DOHH2 (cell line): ENCODE measurements at regions not wholly inside any gene's neighbourhood (a gene's known extent, or its start where the extent isn't known, plus 50 kb on each side); places are given as distances from the start of the nearest gene placed in this dataset.

Experiments used
- H3F3A ChIP-seq: fragments of 200-600 bp; sonication (generic), shearing (Covaris generic); 2 replicates; pipeline ENCODE4 v1.6.0; 2016; ENCODE audit warnings: antibody characterized with exemption, mild to moderate bottlenecking; ENCODE audit not compliant: control insufficient read depth, insufficient read depth
- H3K27ac ChIP-seq: fragments of 200-600 bp; sonication (generic); 2 replicates; pipeline ENCODE4 v1.5.1; 2014; ENCODE audit warnings: low read depth, mild to moderate bottlenecking, low read length, moderate library complexity
- H3K27me3 ChIP-seq: fragments of 200-600 bp; sonication (generic); 2 replicates; pipeline ENCODE4 v1.6.1; 2014; ENCODE audit warnings: mild to moderate bottlenecking, low read length, mixed read lengths; ENCODE audit not compliant: control insufficient read depth
- H3K36me3 ChIP-seq: fragments of 200-600 bp; sonication (generic); 2 replicates; pipeline ENCODE4 v1.6.1; 2014; ENCODE audit warnings: mild to moderate bottlenecking, low read length, moderate library complexity, mixed read lengths; ENCODE audit not compliant: control insufficient read depth
- H3K4me1 ChIP-seq: fragments of 200-600 bp; sonication (generic); 2 replicates; pipeline ENCODE4 v1.6.1; 2014; ENCODE audit warnings: mild to moderate bottlenecking, low read length, mixed read lengths; ENCODE audit not compliant: control insufficient read depth
- H3K4me2 ChIP-seq: fragments of 200-600 bp; sonication (generic); 2 replicates; pipeline ENCODE4 v1.6.0; 2014; ENCODE audit warnings: mild to moderate bottlenecking, low read length, moderate library complexity
- H3K4me3 ChIP-seq: fragments of 200-600 bp; sonication (generic); 2 replicates; pipeline ENCODE4 v1.5.1; 2014; ENCODE audit warnings: mild to moderate bottlenecking, low read length, mixed read lengths
- H3K79me2 ChIP-seq: fragments of 200-600 bp; sonication (generic); 2 replicates; pipeline ENCODE4 v1.6.1; 2014; ENCODE audit warnings: mild to moderate bottlenecking, low read length, mixed read lengths; ENCODE audit not compliant: control insufficient read depth
- H3K9me2 ChIP-seq: fragments of 200-600 bp; sonication (generic); replicated peaks from 2 replicates; pipeline ENCODE4 v1.6.1; 2014; ENCODE audit warnings: mild to moderate bottlenecking, low read length, mixed read lengths; ENCODE audit not compliant: control insufficient read depth
- H3K9me3 ChIP-seq: fragments of 200-600 bp; sonication (generic); 2 replicates; pipeline ENCODE4 v1.6.1; 2014; ENCODE audit warnings: antibody characterized with exemption, low read length, mixed read lengths; ENCODE audit not compliant: control insufficient read depth, insufficient read depth
- H4K20me1 ChIP-seq: fragments of 200-600 bp; sonication (generic); 2 replicates; pipeline ENCODE4 v1.6.0; 2014; ENCODE audit warnings: low read depth, mild to moderate bottlenecking, antibody characterized with exemption, low read length, moderate library complexity; ENCODE audit not compliant: control insufficient read depth, insufficient read depth
- EZH2phosphoT487 ChIP-seq: fragments of 200-600 bp; sonication (generic); IDR thresholded peaks from 2 replicates; pipeline ENCODE4 v1.6.1; 2017; ENCODE audit warnings: borderline replicate concordance, mild to moderate bottlenecking, antibody characterized with exemption, low read length, moderate library complexity, mixed read lengths
- TF ChIP-seq, protein P1 (sequence below): fragments of 200-600 bp; sonication (generic); IDR thresholded peaks from one replicate; pipeline ENCODE4 v1.5.1; 2014; ENCODE audit warnings: antibody characterized with exemption, mild to moderate bottlenecking, low read depth, low read length; ENCODE audit not compliant: poor library complexity, severe bottlenecking

DNA sequence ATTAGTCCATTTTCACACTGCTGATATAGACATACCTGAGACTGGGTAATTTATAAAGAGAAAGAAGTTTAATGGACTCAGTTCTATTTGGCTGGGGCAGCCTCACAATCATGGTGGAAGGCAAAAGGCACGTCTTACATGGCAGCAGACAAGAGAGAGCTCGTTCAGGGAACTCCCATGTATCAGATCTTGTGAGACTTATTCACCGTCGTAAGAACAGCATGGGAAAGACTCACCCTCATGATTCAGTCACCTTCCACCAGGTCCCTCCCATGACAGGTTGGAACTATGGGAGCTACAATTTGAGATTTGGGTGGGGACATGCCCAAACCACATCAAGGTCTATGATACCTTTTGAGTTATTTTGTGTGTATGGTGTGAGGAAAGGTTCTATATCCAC lies 66.9 kb downstream of the METRNL start:
- no peak overlapping the region for H3K4me3 ChIP-seq
- no peaks in the 10 kb centered on the region for H3K36me3 ChIP-seq
- H3K9me2 ChIP-seq, result no peaks in the 10 kb centered on the region
- H3K4me1 ChIP-seq, result no peaks in the 10 kb centered on the region
- no peak overlapping the region for H3K27ac ChIP-seq
- TF ChIP-seq, protein P1, sequence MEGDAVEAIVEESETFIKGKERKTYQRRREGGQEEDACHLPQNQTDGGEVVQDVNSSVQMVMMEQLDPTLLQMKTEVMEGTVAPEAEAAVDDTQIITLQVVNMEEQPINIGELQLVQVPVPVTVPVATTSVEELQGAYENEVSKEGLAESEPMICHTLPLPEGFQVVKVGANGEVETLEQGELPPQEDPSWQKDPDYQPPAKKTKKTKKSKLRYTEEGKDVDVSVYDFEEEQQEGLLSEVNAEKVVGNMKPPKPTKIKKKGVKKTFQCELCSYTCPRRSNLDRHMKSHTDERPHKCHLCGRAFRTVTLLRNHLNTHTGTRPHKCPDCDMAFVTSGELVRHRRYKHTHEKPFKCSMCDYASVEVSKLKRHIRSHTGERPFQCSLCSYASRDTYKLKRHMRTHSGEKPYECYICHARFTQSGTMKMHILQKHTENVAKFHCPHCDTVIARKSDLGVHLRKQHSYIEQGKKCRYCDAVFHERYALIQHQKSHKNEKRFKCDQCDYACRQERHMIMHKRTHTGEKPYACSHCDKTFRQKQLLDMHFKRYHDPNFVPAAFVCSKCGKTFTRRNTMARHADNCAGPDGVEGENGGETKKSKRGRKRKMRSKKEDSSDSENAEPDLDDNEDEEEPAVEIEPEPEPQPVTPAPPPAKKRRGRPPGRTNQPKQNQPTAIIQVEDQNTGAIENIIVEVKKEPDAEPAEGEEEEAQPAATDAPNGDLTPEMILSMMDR, result no peak
- no peak for TF ChIP-seq EZH2phosphoT487
- H3K79me2 ChIP-seq, result no peaks in the 10 kb centered on the region
- 0 out of 2 replicates have a peak, but pooled peaks cover 5% of the 10 kb centered on the region for H3K9me3 ChIP-seq
- H3K4me2 ChIP-seq, result no peak overlapping the region
- peaks cover 25% of the 10 kb centered on the region for H3K27me3 ChIP-seq
- H3F3A ChIP-seq, result no peaks in the 10 kb centered on the region
- H4K20me1 ChIP-seq, result no peaks in the 10 kb centered on the region

DNA sequence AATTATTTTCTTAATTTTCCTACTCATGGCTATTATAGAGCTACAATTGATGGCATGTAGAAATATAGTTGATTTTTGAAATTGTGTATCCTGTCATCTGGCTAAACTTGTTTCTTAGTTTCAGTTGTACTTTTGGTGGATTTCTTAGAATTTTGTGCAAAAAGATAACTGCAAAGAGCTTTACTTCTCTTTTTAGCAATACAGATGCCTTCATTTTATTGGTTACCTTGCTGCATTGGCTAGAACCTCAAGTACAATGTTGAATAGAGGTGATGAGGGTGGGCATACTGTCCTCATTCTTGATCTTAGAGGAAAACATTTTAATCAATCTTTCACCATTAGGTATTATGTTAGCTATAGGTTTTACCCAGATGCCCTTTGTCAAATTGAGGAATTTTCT lies 67.9 kb downstream of the METRNL start:
- H3K36me3 ChIP-seq, result no peaks in the 10 kb centered on the region
- H3K4me2 ChIP-seq, result no peak overlapping the region
- TF ChIP-seq, protein P1, result no peak
- TF ChIP-seq EZH2phosphoT487, result no peak
- H3K79me2 ChIP-seq, result no peaks in the 10 kb centered on the region
- H3K4me3 ChIP-seq, result no peak overlapping the region
- H3F3A ChIP-seq, result no peaks in the 10 kb centered on the region
- 0 out of 2 replicates have a peak, but pooled peaks cover 1% of the 10 kb centered on the region for H3K9me3 ChIP-seq
- no peaks in the 10 kb centered on the region for H3K4me1 ChIP-seq
- H4K20me1 ChIP-seq, result no peaks in the 10 kb centered on the region
- H3K9me2 ChIP-seq, result no peaks in the 10 kb centered on the region
- H3K27me3 ChIP-seq, result peaks cover 24% of the 10 kb centered on the region
- H3K27ac ChIP-seq, result no peak overlapping the region

GRCh38 chr17:83148317-83149028 lies 69.1 kb downstream of the METRNL start:
- TF ChIP-seq EZH2phosphoT487, result no peak
- TF ChIP-seq, protein P1, result no peak
- H3K9me2 ChIP-seq, result no peaks in the 10 kb centered on the region
- no peaks in the 10 kb centered on the region for H3K36me3 ChIP-seq
- H3K27ac ChIP-seq, result no peak overlapping the region
- no peaks in the 10 kb centered on the region for H3K79me2 ChIP-seq
- no peaks in the 10 kb centered on the region for H3K4me1 ChIP-seq
- no peaks in the 10 kb centered on the region for H4K20me1 ChIP-seq
- H3K4me2 ChIP-seq, result no peak overlapping the region
- peaks cover 23% of the 10 kb centered on the region for H3K27me3 ChIP-seq
- no peaks in the 10 kb centered on the region for H3F3A ChIP-seq
- H3K4me3 ChIP-seq, result no peak overlapping the region
- H3K9me3 ChIP-seq, result no peaks in the 10 kb centered on the region
